GM18867 (cell line): ENCODE measurements at regions not wholly inside any gene's neighbourhood (a gene's known extent, or its start where the extent isn't known, plus 50 kb on each side); places are given as distances from the start of the nearest gene placed in this dataset.
"Not testable (repeated sequence)": the region's sequence is repeated elsewhere in the genome, so short reads cannot be mapped to it uniquely, and the experiment has no call there.

ENCODE experiments used
- ATAC-seq: cut with Tn5 transposase; IDR thresholded peaks from one replicate; pipeline ENCODE4 v1.9.1; 2021; ENCODE audit warnings: mild to moderate bottlenecking, moderate library complexity; ENCODE audit not compliant: unreplicated experiment

DNA sequence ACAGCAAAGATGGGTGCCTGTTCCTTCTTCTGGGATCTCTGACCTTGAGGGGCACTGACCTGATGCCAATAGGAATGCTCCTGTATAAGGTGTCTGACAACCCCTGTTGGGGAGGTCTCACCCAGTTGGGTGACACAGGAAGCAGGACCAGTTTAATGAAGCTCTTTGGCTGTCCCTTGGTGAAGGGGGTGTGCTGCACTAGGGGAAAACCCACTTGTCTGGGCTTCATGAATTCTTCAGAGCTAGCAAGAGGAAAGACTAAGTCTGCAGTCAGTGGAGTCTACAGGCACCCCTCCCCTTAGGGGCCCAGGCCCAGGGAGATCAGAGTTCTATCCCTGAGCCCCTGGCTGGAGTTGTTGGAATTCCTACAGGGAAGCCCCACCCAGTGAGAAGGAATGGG lies 550.8 kb upstream of the CHAC2 start:
- ATAC-seq = no peak

- ATAC-seq = no peak
Measured at GRCh38 chr2:53212576-53212975, 555.0 kb upstream of the CHAC2 start.

- ATAC-seq = no peak
Measured at GRCh38 chr2:53211201-53211774, 556.3 kb upstream of the CHAC2 start.

- ATAC-seq = no peak
Measured at GRCh38 chr2:53210538-53210937, 557.1 kb upstream of the CHAC2 start.

GRCh38 chr2:53209679-53210458 lies 557.7 kb upstream of the CHAC2 start:
- no peak for ATAC-seq

- no peak for ATAC-seq
Measured at GRCh38 chr2:53208815-53209214, 558.8 kb upstream of the CHAC2 start.

DNA sequence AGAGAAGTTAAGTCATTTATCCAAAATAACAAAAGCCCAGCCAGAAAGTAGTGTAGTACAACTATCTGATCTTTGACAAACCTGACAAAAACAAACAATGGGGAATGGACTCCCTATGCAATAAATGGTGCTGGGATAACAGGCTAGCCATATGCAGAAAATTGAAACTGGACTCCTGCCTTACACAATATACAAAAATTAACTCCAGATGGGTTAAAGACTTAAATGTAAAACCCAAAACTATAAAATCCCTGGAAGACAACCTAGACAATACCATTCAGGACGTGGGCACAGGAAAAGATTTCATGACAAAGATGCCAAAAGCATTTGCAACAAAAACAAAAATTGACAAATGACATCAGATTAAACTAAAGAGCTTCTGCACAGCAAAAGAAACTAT lies 561.4 kb upstream of the CHAC2 start:
- not testable (repeated sequence) for ATAC-seq

DNA sequence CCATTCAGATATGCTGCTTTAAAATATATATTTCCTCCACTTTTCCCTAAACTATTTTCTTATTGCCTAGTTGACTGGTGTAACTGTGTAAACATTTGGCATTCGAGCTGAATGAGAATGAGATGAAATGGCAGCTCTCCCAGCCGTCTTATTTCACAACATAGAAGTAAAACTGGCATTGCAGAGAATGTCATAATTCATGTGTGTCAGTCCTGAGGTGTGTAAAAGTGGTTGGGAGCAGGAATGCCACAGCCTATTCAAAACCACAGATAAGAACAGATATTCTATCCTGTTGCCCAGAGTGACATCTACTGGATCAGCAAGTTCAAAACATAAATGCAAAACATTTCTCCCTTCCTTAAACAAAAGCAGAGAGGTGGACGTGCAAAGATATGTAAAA lies 565.5 kb upstream of the CHAC2 start:
- no peak for ATAC-seq

DNA sequence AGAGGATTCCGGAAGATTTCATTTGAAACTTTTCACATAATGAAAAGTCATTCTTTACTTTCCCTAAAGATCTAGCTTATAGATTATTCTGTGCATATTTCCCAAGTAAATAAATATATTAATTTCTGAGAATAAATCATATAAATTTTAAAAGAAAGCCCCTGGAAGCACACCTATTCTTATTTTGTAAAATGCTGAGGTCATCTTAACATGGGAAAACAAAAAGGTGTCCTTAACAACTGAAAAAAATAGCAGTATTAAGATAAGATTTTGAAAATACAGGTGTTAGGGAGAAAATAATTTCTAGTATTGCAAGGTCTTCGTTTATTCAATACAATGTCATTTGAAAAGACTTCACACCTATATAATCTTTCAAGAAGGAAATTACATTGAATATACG lies 567.5 kb upstream of the CHAC2 start:
- no peak for ATAC-seq

- no peak for ATAC-seq
Measured at GRCh38 chr2:53188851-53189510, 578.6 kb upstream of the CHAC2 start.

- no peak for ATAC-seq
Measured at GRCh38 chr2:53183581-53183980, 584.0 kb upstream of the CHAC2 start.

GRCh38 chr2:53182601-53183000 lies 585.0 kb upstream of the CHAC2 start:
- no peak for ATAC-seq

GRCh38 chr2:53181759-53182158 lies 585.8 kb upstream of the CHAC2 start:
- no peak for ATAC-seq

GRCh38 chr2:53177327-53177726 lies 590.3 kb upstream of the CHAC2 start:
- no peak for ATAC-seq

DNA sequence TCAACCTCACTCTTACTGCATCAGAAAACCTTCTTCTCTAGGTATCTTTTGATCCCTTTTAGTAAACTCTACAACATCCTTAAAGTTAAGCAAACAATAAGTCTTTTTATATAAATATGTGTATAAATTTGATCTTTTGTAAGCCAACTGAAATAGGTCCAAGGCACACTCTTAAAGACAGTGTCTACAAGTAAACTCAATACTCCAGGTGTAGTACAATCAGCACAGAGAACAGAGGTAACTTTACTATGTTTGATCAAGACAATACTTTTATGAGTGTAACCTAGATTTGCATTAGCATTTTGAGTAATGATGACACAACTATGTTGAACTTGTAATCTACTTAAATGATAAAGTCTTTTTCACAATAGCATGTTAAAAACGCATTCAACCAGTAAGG lies 593.1 kb upstream of the CHAC2 start:
- no peak for ATAC-seq

GRCh38 chr2:53173698-53174455 lies 593.7 kb upstream of the CHAC2 start:
- peak; percentile 57 for ATAC-seq

DNA sequence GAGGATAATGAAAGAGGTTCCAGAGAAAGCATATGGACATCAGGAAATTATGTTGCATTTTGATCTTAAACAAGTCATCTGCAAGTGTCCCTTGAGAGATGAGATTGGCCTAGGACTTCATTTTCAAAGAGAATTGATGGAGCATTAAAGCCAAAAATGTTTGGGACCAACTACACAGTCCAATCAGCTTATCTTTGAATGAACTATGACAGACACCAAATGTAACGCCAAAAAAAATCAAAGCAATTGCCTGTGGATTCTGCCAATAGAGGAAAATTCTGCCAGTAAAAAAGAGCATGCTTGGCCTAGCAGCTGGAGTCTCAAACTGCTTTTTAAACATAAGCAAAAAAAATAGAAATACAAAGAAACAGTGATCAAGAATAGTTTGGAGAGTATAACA lies 594.5 kb upstream of the CHAC2 start:
- no peak for ATAC-seq

DNA sequence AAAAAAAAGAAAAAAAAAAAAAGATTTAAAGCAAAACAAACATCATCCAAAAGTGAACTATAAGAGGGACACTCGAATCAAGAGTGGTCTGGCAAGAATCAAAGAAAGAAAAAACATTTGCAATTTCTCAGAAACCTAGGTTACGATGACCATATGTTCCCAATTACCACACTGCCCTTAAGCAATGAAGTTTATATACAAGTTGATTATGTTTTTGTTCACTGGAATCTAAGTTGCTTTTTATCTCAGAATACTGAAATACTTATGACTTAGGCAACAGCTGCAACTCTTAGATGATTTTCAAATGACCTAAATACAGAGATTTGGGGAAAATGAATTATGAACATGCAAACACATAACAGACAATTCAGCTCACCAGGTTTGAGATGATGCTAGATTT lies 597.1 kb upstream of the CHAC2 start:
- ATAC-seq = no peak

DNA sequence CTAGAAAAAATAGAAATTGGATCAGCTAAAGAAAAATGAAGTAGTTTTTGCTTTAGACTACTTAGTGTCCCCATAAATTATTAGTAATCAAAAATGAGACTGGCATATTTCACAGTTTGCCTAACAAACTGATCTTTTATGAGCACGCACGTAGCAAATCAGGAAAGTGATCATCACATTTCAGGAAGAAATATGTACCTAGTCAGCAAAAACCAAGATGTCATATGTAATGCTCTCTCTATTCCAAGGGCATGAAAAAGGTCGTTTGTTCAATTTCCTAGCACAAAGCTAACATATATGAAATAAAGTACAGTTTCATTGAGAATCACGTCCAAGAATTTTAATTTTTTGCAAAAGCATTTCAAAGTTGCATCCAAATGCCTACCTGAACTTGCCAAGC lies 600.4 kb upstream of the CHAC2 start:
- ATAC-seq = no peak

- no peak for ATAC-seq
Measured at GRCh38 chr2:53150146-53150545, 617.5 kb upstream of the CHAC2 start.

- ATAC-seq = no peak
Measured at GRCh38 chr2:53148221-53148620, 619.4 kb upstream of the CHAC2 start.

- ATAC-seq = no peak
Measured at GRCh38 chr2:53131416-53131815, 636.2 kb upstream of the CHAC2 start.
